22Rv1 (cell line): ENCODE measurements at regions not wholly inside any gene's neighbourhood (a gene's known extent, or its start where the extent isn't known, plus 50 kb on each side); places are given as distances from the start of the nearest gene placed in this dataset.
"Not testable (repeated sequence)": the region's sequence is repeated elsewhere in the genome, so short reads cannot be mapped to it uniquely, and the experiment has no call there.

ENCODE experiments used
- H3K27ac ChIP-seq: fragments of 450-650 bp; 2 replicates; pipeline ENCODE4 v1.5.1; 2017
- CTCF ChIP-seq: fragments of 450-650 bp; IDR thresholded peaks from 2 replicates; pipeline ENCODE4 v1.5.1; 2017; ENCODE audit warnings: mild to moderate bottlenecking
- ZFX ChIP-seq: fragments of 450-650 bp; IDR thresholded peaks from 2 replicates; pipeline ENCODE4 v1.6.1; 2017; ENCODE audit warnings: antibody characterized with exemption, borderline replicate concordance

DNA sequence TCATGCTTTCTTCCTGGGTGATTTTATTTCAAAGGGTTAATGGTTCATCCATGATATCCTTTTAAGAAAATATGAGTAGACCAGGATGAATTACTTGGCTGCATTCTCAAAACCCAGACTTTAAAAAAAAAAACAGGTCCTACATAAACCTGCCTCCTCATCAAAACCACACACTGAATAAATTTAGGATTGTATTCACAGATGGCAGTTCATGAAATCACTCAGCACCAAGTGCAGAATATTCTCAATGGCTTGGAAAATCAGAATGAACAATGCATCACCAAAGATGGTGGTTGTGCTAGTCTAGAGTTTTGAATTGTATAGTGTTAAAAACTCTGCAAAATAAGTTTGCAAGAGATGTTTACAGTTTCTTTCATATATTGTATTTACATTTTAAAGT, 145.4 kb upstream of the GRAMD2B start:
- TF ChIP-seq CTCF (no peak), ZFX (no peak)
- no peak overlapping the region for H3K27ac ChIP-seq

DNA sequence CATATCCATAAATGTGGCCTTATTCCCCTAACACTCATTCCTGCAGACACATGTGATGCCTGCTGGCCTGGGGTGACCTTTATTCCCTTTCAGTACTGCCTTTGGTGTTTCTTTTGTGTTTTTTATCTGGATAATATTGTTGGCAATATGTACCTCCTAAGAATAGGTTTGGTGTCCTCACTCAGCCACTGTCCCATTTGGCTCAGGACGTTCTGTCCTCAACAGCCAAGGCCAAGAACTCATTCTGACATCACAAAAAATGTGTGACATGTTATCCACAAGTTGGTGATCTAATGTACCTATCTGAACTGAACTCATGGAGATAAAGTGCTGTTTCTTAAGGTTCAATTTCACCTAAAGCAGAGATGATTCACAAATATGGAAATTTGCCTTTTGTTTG, 142.9 kb upstream of the GRAMD2B start:
- TF ChIP-seq CTCF (no peak), ZFX (no peak)
- no peak overlapping the region for H3K27ac ChIP-seq

DNA sequence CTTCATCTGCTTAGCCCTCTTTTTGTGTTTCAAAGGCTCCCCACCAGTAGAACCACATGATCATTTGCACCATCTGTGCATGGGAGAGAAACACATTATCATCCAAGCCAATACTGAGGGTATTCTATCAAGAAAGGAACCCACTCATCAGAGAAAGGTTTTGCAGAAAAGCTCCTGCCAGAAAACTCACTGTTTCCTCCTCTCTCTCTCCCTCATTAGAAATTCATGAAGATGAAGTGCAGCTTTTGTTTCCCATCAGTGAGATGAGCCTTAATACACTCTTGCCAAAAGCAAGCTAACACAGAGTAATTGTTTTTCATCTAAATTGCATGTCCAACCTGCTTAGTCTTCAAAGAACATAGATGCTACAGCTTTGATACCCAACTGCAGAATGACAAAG, 142.4 kb upstream of the GRAMD2B start:
- no peak for TF ChIP-seq ZFX
- no peak for TF ChIP-seq CTCF
- no peak overlapping the region for H3K27ac ChIP-seq

DNA sequence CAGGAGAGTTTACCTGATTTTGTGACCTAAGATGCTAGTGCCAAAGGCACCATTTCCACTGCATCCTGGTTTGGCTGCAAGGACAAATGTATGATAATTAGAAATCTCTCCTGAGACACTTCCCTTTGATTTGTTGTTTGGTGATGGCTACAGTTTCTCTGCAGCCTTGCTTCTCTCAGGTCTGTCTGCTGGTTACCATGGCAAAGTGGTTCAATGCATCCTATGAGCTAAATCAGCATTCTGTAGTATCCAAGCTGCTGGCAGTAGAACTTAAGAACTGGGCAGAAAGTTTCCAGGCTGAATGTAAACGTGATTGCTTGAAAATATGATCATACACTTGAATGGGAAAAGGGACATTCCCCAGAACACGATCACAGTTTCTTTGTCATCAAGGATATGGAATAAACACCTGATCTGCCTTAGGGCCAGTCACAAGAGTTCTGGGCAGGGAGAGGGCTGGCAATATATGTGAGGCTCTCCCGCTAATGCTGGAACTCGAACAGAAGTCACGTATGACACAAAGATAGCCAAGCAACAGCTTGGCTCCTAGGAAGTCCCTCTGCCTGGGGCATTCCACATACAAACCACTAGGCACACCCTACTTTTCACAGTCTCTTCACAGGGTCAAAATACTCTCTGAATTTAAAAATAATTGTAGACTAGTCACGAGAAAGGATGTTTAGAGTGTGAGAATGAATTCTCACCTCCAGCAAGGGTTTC, 138.1 kb upstream of the GRAMD2B start:
- TF ChIP-seq CTCF, result no peak
- no peak for TF ChIP-seq ZFX

GRCh38 chr5:126296121-126296520, 127.1 kb upstream of the GRAMD2B start:
- not testable (repeated sequence) for H3K27ac ChIP-seq

More for the DNA sequence above, 138.1 kb upstream of the GRAMD2B start:
- H3K27ac ChIP-seq, result no peak overlapping the region

GRCh38 chr5:126300293-126300692, 122.9 kb upstream of the GRAMD2B start:
- no peak overlapping the region for H3K27ac ChIP-seq
- TF ChIP-seq CTCF (no peak), ZFX (no peak)

- no peak for TF ChIP-seq ZFX
- no peak for TF ChIP-seq CTCF
- no peak overlapping the region for H3K27ac ChIP-seq
Measured at GRCh38 chr5:126301056-126301455, 122.2 kb upstream of the GRAMD2B start.

DNA sequence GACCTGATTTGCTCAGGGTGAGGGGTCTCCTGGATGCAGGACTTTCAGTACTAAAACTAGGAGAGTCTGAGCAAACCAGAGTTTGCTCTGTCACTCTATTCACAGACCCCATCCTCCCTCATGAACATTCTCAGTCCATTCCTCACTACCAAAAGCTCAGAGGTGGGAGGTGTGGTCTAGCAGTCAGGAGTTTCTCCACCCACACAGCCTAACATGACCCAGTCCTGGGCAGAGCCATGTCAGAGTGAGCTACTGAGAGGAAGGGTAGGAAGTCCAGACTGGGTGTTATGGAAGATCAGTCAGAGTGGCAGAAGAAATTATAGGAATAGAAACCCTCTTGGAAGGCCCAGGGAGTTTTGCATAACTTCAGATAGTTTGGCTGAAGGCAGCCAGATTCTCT, 113.3 kb upstream of the GRAMD2B start:
- TF ChIP-seq CTCF, result no peak
- no peak for TF ChIP-seq ZFX
- no peak overlapping the region for H3K27ac ChIP-seq
